ENCODE measurements at regions not wholly inside any gene's neighbourhood (a gene's known extent, or its start where the extent isn't known, plus 50 kb on each side); places are given as distances from the start of the nearest gene placed in this dataset.

DNA sequence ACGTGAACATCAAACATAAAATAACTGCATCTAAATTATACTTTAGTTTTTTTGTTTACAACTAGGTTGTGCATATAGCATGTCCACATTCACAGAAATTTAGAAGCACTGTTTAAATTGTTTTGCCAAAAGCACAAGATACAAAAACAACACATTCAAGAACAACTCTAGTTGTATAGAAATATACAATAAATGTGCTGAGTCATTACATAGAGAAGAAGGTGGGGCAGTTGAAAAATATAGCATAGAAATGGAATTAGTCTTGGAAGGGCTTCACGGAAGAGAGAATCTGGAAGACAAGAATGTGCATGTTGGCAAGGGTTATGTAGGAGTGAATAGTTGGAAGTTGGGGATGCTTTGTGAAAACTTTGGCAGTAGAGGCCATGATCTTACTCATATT is 239.0 kb upstream of the GLRA2 start:
- Histone ChIP-seq H3K4me1 (peaks cover 5% of the 10 kb centered on the region), H3K79me2 (ENCODE audit: low read depth) (no peaks in the 10 kb centered on the region), H2AFZ (replicated peaks) (no peak overlapping the region), H3K27me3 (no peaks in the 10 kb centered on the region), H3K4me2 (no peak overlapping the region), H3K4me3 (no peak overlapping the region), H4K20me1 (ENCODE audit: low read depth) (no peaks in the 10 kb centered on the region), H3F3A (ENCODE audit: low read depth) (no peaks in the 10 kb centered on the region), H3K9ac (no peak overlapping the region), H3K36me3 (no peaks in the 10 kb centered on the region), H3K9me3 (ENCODE audit: low read depth) (peaks cover 3% of the 10 kb centered on the region), H3K27ac (no peak overlapping the region)
- H3K4me1 Mint-ChIP-seq = peaks cover 13% of the 10 kb centered on the region
- TF ChIP-seq EZH2phosphoT487 (IDR thresholded peaks at IDR 0.05) (no peak), EZH2 (IDR thresholded peaks at IDR 0.05) (no peak)
- TF ChIP-seq, protein P1, sequence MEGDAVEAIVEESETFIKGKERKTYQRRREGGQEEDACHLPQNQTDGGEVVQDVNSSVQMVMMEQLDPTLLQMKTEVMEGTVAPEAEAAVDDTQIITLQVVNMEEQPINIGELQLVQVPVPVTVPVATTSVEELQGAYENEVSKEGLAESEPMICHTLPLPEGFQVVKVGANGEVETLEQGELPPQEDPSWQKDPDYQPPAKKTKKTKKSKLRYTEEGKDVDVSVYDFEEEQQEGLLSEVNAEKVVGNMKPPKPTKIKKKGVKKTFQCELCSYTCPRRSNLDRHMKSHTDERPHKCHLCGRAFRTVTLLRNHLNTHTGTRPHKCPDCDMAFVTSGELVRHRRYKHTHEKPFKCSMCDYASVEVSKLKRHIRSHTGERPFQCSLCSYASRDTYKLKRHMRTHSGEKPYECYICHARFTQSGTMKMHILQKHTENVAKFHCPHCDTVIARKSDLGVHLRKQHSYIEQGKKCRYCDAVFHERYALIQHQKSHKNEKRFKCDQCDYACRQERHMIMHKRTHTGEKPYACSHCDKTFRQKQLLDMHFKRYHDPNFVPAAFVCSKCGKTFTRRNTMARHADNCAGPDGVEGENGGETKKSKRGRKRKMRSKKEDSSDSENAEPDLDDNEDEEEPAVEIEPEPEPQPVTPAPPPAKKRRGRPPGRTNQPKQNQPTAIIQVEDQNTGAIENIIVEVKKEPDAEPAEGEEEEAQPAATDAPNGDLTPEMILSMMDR (IDR thresholded peaks at IDR 0.05) = no peak
- peaks cover under 1% of the 10 kb centered on the region for H3K9me3 Mint-ChIP-seq
- H3K27ac Mint-ChIP-seq = no peak overlapping the region
- no peak overlapping the region for H3K4me3 Mint-ChIP-seq
- no peak for DNase-seq (ENCODE audit: low spot score)
- no peaks in the 10 kb centered on the region for H3K36me3 Mint-ChIP-seq
- peaks cover 2% of the 10 kb centered on the region for H3K27me3 Mint-ChIP-seq (ENCODE audit: insufficient read depth, low read depth)

DNA sequence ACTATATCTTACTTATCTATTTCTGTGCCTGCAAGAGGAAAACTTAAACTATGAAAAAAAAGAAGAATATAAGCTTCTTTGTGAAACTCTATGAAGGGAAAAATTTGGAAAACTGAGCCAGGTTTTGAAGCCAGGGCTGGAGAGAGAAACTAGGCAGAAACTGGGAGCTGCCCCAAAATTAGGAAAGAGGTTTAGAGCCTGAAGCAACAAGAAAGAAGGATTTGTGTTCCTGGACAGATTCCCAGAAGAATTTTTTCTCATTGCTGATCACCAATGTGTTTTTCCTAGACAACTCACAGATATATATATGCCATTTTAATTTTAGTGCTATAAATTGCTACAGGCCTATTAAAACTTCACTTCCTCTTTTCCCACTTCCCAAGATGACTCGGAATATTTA is 245.0 kb upstream of the GEMIN8 start:
- Histone ChIP-seq H3F3A (ENCODE audit: low read depth) (no peaks in the 10 kb centered on the region), H3K4me1 (no peaks in the 10 kb centered on the region), H4K20me1 (ENCODE audit: low read depth) (no peaks in the 10 kb centered on the region), H3K4me2 (no peak overlapping the region), H3K27me3 (no peaks in the 10 kb centered on the region), H2AFZ (replicated peaks) (no peak overlapping the region), H3K79me2 (ENCODE audit: low read depth) (no peaks in the 10 kb centered on the region), H3K9me3 (ENCODE audit: low read depth) (peaks cover 4% of the 10 kb centered on the region), H3K4me3 (no peak overlapping the region), H3K36me3 (no peaks in the 10 kb centered on the region), H3K27ac (no peak overlapping the region), H3K9ac (no peak overlapping the region)
- no peak overlapping the region for H3K27ac Mint-ChIP-seq
- no peaks in the 10 kb centered on the region for H3K4me1 Mint-ChIP-seq
- H3K4me3 Mint-ChIP-seq = no peak overlapping the region
- no peaks in the 10 kb centered on the region for H3K27me3 Mint-ChIP-seq (ENCODE audit: insufficient read depth, low read depth)
- TF ChIP-seq EZH2 (IDR thresholded peaks at IDR 0.05) = no peak
- H3K9me3 Mint-ChIP-seq = peaks cover 5% of the 10 kb centered on the region
- H3K36me3 Mint-ChIP-seq = no peaks in the 10 kb centered on the region
- no peak for DNase-seq (ENCODE audit: low spot score)

DNA sequence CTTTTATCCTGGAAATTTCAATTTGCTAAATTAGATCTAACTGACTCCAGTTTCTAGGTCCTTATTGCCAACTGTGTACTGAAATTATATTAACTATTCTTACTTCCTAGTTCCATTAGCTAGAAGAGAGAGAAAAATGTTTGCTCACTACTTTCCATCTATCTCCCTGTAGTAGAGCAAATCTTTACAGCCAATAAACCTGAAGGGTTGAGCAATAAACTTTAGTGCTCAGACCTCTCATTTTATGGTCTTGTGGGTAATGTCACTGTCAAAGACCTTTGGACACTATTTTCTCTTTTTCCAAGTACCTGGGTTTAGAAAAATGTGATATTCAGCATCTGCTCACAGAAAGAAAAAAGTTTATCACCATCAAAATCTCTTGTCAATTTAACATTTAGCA is 237.5 kb upstream of the GEMIN8 start:
- no peaks in the 10 kb centered on the region for H4K20me1 ChIP-seq (ENCODE audit: low read depth)
- Mint-ChIP-seq H3K27ac (no peak overlapping the region), H3K4me1 (no peaks in the 10 kb centered on the region), H3K9me3 (peaks cover 3% of the 10 kb centered on the region), H3K36me3 (no peaks in the 10 kb centered on the region), H3K27me3 (ENCODE audit: insufficient read depth, low read depth) (no peaks in the 10 kb centered on the region), H3K4me3 (no peak overlapping the region)
- H3K36me3 ChIP-seq = no peaks in the 10 kb centered on the region
- H2AFZ ChIP-seq (replicated peaks) = no peak overlapping the region
- H3K79me2 ChIP-seq (ENCODE audit: low read depth) = no peaks in the 10 kb centered on the region
- H3K4me1 ChIP-seq = no peaks in the 10 kb centered on the region
- H3K9ac ChIP-seq = no peak overlapping the region
- no peaks in the 10 kb centered on the region for H3K9me3 ChIP-seq (ENCODE audit: low read depth)
- no peaks in the 10 kb centered on the region for H3F3A ChIP-seq (ENCODE audit: low read depth)
- DNase-seq (ENCODE audit: low spot score) = no peak
- no peaks in the 10 kb centered on the region for H3K27me3 ChIP-seq
- H3K4me2 ChIP-seq = no peak overlapping the region
- no peak overlapping the region for H3K4me3 ChIP-seq
- no peak overlapping the region for H3K27ac ChIP-seq
- TF ChIP-seq EZH2 (IDR thresholded peaks at IDR 0.05) = no peak

DNA sequence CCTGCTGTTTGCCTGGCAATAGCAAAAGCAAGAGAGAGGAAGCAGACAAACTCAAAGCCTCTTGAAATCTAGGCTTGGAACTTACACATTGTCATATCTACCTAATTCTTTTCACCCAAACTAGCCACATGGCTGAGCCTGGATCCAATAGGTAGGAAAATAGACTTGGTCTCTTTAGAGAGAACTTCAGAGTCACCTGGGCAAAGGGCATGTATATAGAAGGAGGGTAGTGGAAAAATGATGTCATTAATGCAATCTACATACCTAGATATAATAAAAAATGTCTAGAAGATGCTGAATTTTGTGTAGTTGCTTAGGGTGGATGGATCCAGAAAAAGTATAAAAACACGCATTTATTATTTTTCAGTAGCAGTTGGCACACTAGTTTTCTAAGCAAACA is 237.0 kb upstream of the GEMIN8 start:
- no peaks in the 10 kb centered on the region for H3K27me3 Mint-ChIP-seq (ENCODE audit: insufficient read depth, low read depth)
- Histone ChIP-seq H3K27me3 (no peaks in the 10 kb centered on the region), H3K36me3 (no peaks in the 10 kb centered on the region), H3K27ac (no peak overlapping the region), H3K79me2 (ENCODE audit: low read depth) (no peaks in the 10 kb centered on the region), H3K4me2 (no peak overlapping the region), H2AFZ (replicated peaks) (no peak overlapping the region), H3K9me3 (ENCODE audit: low read depth) (no peaks in the 10 kb centered on the region), H3F3A (ENCODE audit: low read depth) (no peaks in the 10 kb centered on the region), H4K20me1 (ENCODE audit: low read depth) (no peaks in the 10 kb centered on the region), H3K9ac (no peak overlapping the region), H3K4me3 (no peak overlapping the region), H3K4me1 (no peaks in the 10 kb centered on the region)
- no peak for DNase-seq (ENCODE audit: low spot score)
- H3K27ac Mint-ChIP-seq = no peak overlapping the region
- H3K4me3 Mint-ChIP-seq = no peak overlapping the region
- no peaks in the 10 kb centered on the region for H3K36me3 Mint-ChIP-seq
- H3K9me3 Mint-ChIP-seq = peaks cover 3% of the 10 kb centered on the region
- TF ChIP-seq EZH2phosphoT487 (IDR thresholded peaks at IDR 0.05) (no peak), EZH2 (IDR thresholded peaks at IDR 0.05) (no peak)
- TF ChIP-seq, protein P1 (IDR thresholded peaks at IDR 0.05) = no peak
- no peaks in the 10 kb centered on the region for H3K4me1 Mint-ChIP-seq
